GM23248 (cell line): ENCODE measurements at regions not wholly inside any gene's neighbourhood (a gene's known extent, or its start where the extent isn't known, plus 50 kb on each side); places are given as distances from the start of the nearest gene placed in this dataset.

ENCODE experiments used
- DNase-seq: peaks from one replicate; pipeline ENCODE4 v3.0.0-alpha.2; 2015
- H2AFZ ChIP-seq: fragments of 200-600 bp; sonication (generic); 2 replicates; pipeline ENCODE4 v1.6.1; 2016; ENCODE audit warnings: antibody characterized with exemption
- H3F3A ChIP-seq: fragments of 200-600 bp; sonication (generic); 2 replicates; pipeline ENCODE4 v1.6.1; 2016; ENCODE audit warnings: mild to moderate bottlenecking, antibody characterized with exemption, mixed run types; ENCODE audit not compliant: insufficient read depth
- H3K27ac ChIP-seq: fragments of 200-600 bp; sonication (generic); 2 replicates; pipeline ENCODE4 v1.5.1; 2016; ENCODE audit warnings: mild to moderate bottlenecking
- H3K27me3 ChIP-seq: fragments of 200-600 bp; sonication (generic); replicated peaks from 2 replicates; pipeline ENCODE4 v1.6.1; 2016; ENCODE audit warnings: mild to moderate bottlenecking; ENCODE audit not compliant: insufficient read depth
- H3K36me3 ChIP-seq: fragments of 200-600 bp; sonication (generic); 2 replicates; pipeline ENCODE4 v1.6.1; 2016; ENCODE audit warnings: low read depth, mild to moderate bottlenecking
- H3K4me1 ChIP-seq: fragments of 200-600 bp; sonication (generic); 2 replicates; pipeline ENCODE4 v1.6.1; 2016; ENCODE audit warnings: mild to moderate bottlenecking; ENCODE audit not compliant: insufficient read depth
- H3K4me2 ChIP-seq: fragments of 200-600 bp; sonication (generic); one replicate; pipeline ENCODE4 v1.6.1; 2016; ENCODE audit warnings: mild to moderate bottlenecking; ENCODE audit not compliant: unreplicated experiment
- H3K4me3 ChIP-seq: fragments of 200-600 bp; sonication (generic); 2 replicates; pipeline ENCODE4 v1.5.1; 2016; ENCODE audit warnings: mild to moderate bottlenecking
- H3K79me2 ChIP-seq: fragments of 200-600 bp; sonication (generic); 2 replicates; pipeline ENCODE4 v1.6.1; 2016; ENCODE audit warnings: mild to moderate bottlenecking; ENCODE audit not compliant: insufficient read depth
- H3K9ac ChIP-seq: fragments of 200-600 bp; sonication (generic); 2 replicates; pipeline ENCODE4 v1.6.1; 2016; ENCODE audit warnings: mild to moderate bottlenecking
- H3K9me2 ChIP-seq: fragments of 200-600 bp; sonication (generic); 2 replicates; pipeline ENCODE4 v1.6.1; 2016; ENCODE audit warnings: mixed run types, mild to moderate bottlenecking, moderate library complexity; ENCODE audit not compliant: insufficient read depth
- H3K9me3 ChIP-seq: fragments of 200-600 bp; sonication (generic); one replicate; pipeline ENCODE4 v1.6.1; 2017; ENCODE audit warnings: low read depth
- H4K20me1 ChIP-seq: fragments of 200-600 bp; sonication (generic); 2 replicates; pipeline ENCODE4 v1.6.0; 2016; ENCODE audit not compliant: insufficient read depth
- EZH2 ChIP-seq: fragments of 200-600 bp; sonication (generic); IDR thresholded peaks from 2 replicates; pipeline ENCODE4 v1.6.1; 2018; ENCODE audit warnings: antibody characterized with exemption, mild to moderate bottlenecking; ENCODE audit not compliant: insufficient read depth, poor library complexity, severe bottlenecking
- EZH2phosphoT487 ChIP-seq: fragments of 200-600 bp; sonication (generic); IDR thresholded peaks from 2 replicates; pipeline ENCODE4 v1.6.1; 2018; ENCODE audit warnings: antibody characterized with exemption, moderate library complexity, mild to moderate bottlenecking, low read depth; ENCODE audit not compliant: insufficient read depth
- WGBS, 2 experiments: methylation state at CpG; one replicate each; pipeline ENCODE4 v1.1.6; 2015 to 2017; ENCODE audit warnings: low lambda C conversion rate in 2 of 2, low coverage in 1 of 2; ENCODE audit errors: missing lambda C conversion rate in 2 of 2; 5-methylcytosine and 5-hydroxymethylcytosine counted together
- in situ Hi-C: fragments of 300-500 bp; cut with MboI; formaldehyde crosslinking; loops from 2 replicates; pipeline ENCODE4 v1.15.0; 2020

- Histone ChIP-seq H3K27me3 (peaks cover 3% of the 10 kb centered on the region), H3K9ac (no peak overlapping the region), H3F3A (no peaks in the 10 kb centered on the region), H3K4me2 (no peak overlapping the region), H3K27ac (no peak overlapping the region), H3K9me2 (no peaks in the 10 kb centered on the region), H3K36me3 (no peaks in the 10 kb centered on the region), H3K9me3 (no peaks in the 10 kb centered on the region), H3K4me1 (no peaks in the 10 kb centered on the region), H4K20me1 (no peaks in the 10 kb centered on the region), H3K79me2 (no peaks in the 10 kb centered on the region), H2AFZ (no peak overlapping the region), H3K4me3 (no peak overlapping the region)
- in situ Hi-C loops: no loop called here
- TF ChIP-seq EZH2phosphoT487: no peak
- no peak for TF ChIP-seq EZH2
- 47 to 62% methylated on average over 13 to 14 of the region's 14 CpGs for WGBS, 2 experiments
- DNase-seq: no peak
Measured at GRCh38 chr11:71189768-71190315, 62.5 kb downstream of the SHANK2 start.

- TF ChIP-seq EZH2 (no peak), EZH2phosphoT487 (no peak)
- Histone ChIP-seq H3K27ac (no peak overlapping the region), H3K9ac (no peak overlapping the region), H3K4me2 (no peak overlapping the region), H3K79me2 (no peaks in the 10 kb centered on the region), H3K36me3 (no peaks in the 10 kb centered on the region), H3K9me2 (no peaks in the 10 kb centered on the region), H3F3A (no peaks in the 10 kb centered on the region), H4K20me1 (no peaks in the 10 kb centered on the region), H3K9me3 (no peaks in the 10 kb centered on the region), H3K27me3 (peaks cover 3% of the 10 kb centered on the region), H3K4me1 (no peaks in the 10 kb centered on the region), H2AFZ (no peak overlapping the region), H3K4me3 (no peak overlapping the region)
- DNase-seq: no peak
- in situ Hi-C loops: no loop called here
- WGBS, 2 experiments: 44 to 49% methylated on average over 20 of the region's 20 CpGs
Measured at GRCh38 chr11:71188886-71189767, 63.2 kb downstream of the SHANK2 start.

GRCh38 chr11:71188073-71188472, 64.3 kb downstream of the SHANK2 start:
- H4K20me1 ChIP-seq: no peaks in the 10 kb centered on the region
- H2AFZ ChIP-seq: no peak overlapping the region
- H3K9me3 ChIP-seq: no peaks in the 10 kb centered on the region
- no peaks in the 10 kb centered on the region for H3K36me3 ChIP-seq
- no peaks in the 10 kb centered on the region for H3K9me2 ChIP-seq
- peaks cover 3% of the 10 kb centered on the region for H3K27me3 ChIP-seq
- WGBS, 2 experiments: 56 to 59% methylated on average over 8 of the region's 8 CpGs
- DNase-seq: no peak
- no peak overlapping the region for H3K27ac ChIP-seq
- no peak overlapping the region for H3K9ac ChIP-seq
- no peaks in the 10 kb centered on the region for H3K4me1 ChIP-seq
- in situ Hi-C loops: no loop called here
- H3F3A ChIP-seq: no peaks in the 10 kb centered on the region
- no peak overlapping the region for H3K4me3 ChIP-seq
- H3K79me2 ChIP-seq: no peaks in the 10 kb centered on the region
- H3K4me2 ChIP-seq: no peak overlapping the region
- TF ChIP-seq EZH2phosphoT487: no peak
- TF ChIP-seq EZH2: no peak

GRCh38 chr11:71186806-71187205, 65.6 kb downstream of the SHANK2 start:
- Histone ChIP-seq H3K4me1 (no peaks in the 10 kb centered on the region), H2AFZ (no peak overlapping the region), H3K9me3 (no peaks in the 10 kb centered on the region), H3F3A (no peaks in the 10 kb centered on the region), H3K27me3 (no peaks in the 10 kb centered on the region; the same call in 1 of the 2 replicates), H3K9ac (no peak overlapping the region), H3K4me3 (no peak overlapping the region), H3K36me3 (no peaks in the 10 kb centered on the region), H4K20me1 (no peaks in the 10 kb centered on the region), H3K4me2 (no peak overlapping the region), H3K9me2 (no peaks in the 10 kb centered on the region), H3K27ac (no peak overlapping the region), H3K79me2 (no peaks in the 10 kb centered on the region)
- in situ Hi-C loops: no loop called here
- DNase-seq: no peak
- TF ChIP-seq EZH2 (no peak), EZH2phosphoT487 (no peak)
- 52 to 64% methylated on average over 8 of the region's 8 CpGs for WGBS, 2 experiments
